ENCODE measurements at regions not wholly inside any gene's neighbourhood (a gene's known extent, or its start where the extent isn't known, plus 50 kb on each side); places are given as distances from the start of the nearest gene placed in this dataset.

GRCh38 chr22:48090332-48090672 is 1327.9 kb downstream of the TBC1D22A start (continued):
- TF ChIP-seq ZNF462 (CRISPR knock-in tag; IDR thresholded peaks at IDR 0.05) (no peak), CTCF (conservative IDR thresholded peaks at IDR 0.05; ENCODE audit: low read depth in 2 of 2) (no peak)

GRCh38 chr22:48089601-48090331 is 1327.3 kb downstream of the TBC1D22A start:
- Histone ChIP-seq H3K4me2 (no peak overlapping the region), H3K4me3 (no peak overlapping the region)
- TF ChIP-seq CTCF (conservative IDR thresholded peaks at IDR 0.05; ENCODE audit: low read depth in 2 of 2) (no peak), JUNB (IDR thresholded peaks at IDR 0.05; ENCODE audit: unreplicated experiment) (no peak), REST (IDR thresholded peaks at IDR 0.05; ENCODE audit: unreplicated experiment) (no peak), EZH2 (IDR thresholded peaks at IDR 0.05; ENCODE audit: low read depth, unreplicated experiment) (no peak), ZNF331 (CRISPR knock-in tag; IDR thresholded peaks at IDR 0.05; ENCODE audit: low read depth) (no peak)

More at GRCh38 chr22:48089601-48090331, 1327.3 kb downstream of the TBC1D22A start:
- H3K36me3 Mint-ChIP-seq (ENCODE audit: low read depth): no peaks in the 10 kb centered on the region
- no peak overlapping the region for H3K4me3 Mint-ChIP-seq
- no peaks in the 10 kb centered on the region for H3K9me2 ChIP-seq (ENCODE audit: insufficient read depth)
- DNase-seq (ENCODE audit: low spot score) (no peak), ATAC-seq (no peak)
- no peaks in the 10 kb centered on the region for H3K27me3 ChIP-seq (ENCODE audit: insufficient read depth)
- no peak overlapping the region for H2AFZ ChIP-seq
- no peaks in the 10 kb centered on the region for H4K20me1 ChIP-seq (replicated peaks; ENCODE audit: insufficient read depth)
- H3K9me3 Mint-ChIP-seq: no peaks in the 10 kb centered on the region
- H3K4me1 Mint-ChIP-seq: no peaks in the 10 kb centered on the region; the same call in 2 of the 3 replicates
- no peaks in the 10 kb centered on the region for H3K79me2 ChIP-seq (replicated peaks; ENCODE audit: insufficient read depth)
- peaks cover 3% of the 10 kb centered on the region for H3K27me3 Mint-ChIP-seq (ENCODE audit: insufficient read depth, low read depth, poor library complexity)
- H3K27ac ChIP-seq (ENCODE audit: low read depth): no peak overlapping the region
- no peaks in the 10 kb centered on the region; the same call in 1 of the 2 replicates for H3K36me3 ChIP-seq (ENCODE audit: insufficient read depth)
- H3F3A ChIP-seq (replicated peaks; ENCODE audit: low read depth): no peaks in the 10 kb centered on the region
- H3K27ac Mint-ChIP-seq: no peak overlapping the region
- H3K4me1 ChIP-seq (ENCODE audit: insufficient read depth): no peaks in the 10 kb centered on the region

All from GM23338 (cell line).